ENCODE measurements at regions not wholly inside any gene's neighbourhood (a gene's known extent, or its start where the extent isn't known, plus 50 kb on each side); places are given as distances from the start of the nearest gene placed in this dataset.

DNA sequence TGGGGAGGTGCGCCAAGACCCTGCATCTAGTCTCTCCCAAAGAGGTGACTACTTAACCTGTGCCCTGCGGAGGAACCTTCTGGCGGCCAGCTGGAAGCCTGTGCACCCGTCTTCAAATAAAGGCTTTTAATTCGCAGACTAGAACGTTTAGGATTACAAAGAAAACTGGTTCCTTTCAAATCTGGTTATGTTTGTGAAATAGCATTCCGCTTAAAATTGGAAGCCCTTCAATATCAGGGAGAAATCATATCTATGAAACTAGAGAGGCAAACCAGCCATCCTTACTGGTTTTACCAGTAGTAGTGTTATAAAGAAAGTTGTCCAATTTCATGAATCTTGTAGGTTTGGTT, 250.8 kb downstream of the FAM72C start:
- TF ChIP-seq, protein P1, sequence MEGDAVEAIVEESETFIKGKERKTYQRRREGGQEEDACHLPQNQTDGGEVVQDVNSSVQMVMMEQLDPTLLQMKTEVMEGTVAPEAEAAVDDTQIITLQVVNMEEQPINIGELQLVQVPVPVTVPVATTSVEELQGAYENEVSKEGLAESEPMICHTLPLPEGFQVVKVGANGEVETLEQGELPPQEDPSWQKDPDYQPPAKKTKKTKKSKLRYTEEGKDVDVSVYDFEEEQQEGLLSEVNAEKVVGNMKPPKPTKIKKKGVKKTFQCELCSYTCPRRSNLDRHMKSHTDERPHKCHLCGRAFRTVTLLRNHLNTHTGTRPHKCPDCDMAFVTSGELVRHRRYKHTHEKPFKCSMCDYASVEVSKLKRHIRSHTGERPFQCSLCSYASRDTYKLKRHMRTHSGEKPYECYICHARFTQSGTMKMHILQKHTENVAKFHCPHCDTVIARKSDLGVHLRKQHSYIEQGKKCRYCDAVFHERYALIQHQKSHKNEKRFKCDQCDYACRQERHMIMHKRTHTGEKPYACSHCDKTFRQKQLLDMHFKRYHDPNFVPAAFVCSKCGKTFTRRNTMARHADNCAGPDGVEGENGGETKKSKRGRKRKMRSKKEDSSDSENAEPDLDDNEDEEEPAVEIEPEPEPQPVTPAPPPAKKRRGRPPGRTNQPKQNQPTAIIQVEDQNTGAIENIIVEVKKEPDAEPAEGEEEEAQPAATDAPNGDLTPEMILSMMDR (IDR thresholded peaks at IDR 0.05; ENCODE audit: borderline replicate concordance, extremely low read depth, low read length, poor library complexity, severe bottlenecking): no peak
- no peak for TF ChIP-seq EZH2 (IDR thresholded peaks at IDR 0.05; ENCODE audit: borderline replicate concordance, low read depth, low read length, severe bottlenecking)
